HG03280 (cell line): ENCODE measurements at regions not wholly inside any gene's neighbourhood (a gene's known extent, or its start where the extent isn't known, plus 50 kb on each side); places are given as distances from the start of the nearest gene placed in this dataset.

ENCODE experiments used
- ATAC-seq: cut with Tn5 transposase; IDR thresholded peaks from one replicate; pipeline ENCODE4 v1.9.1; 2021; ENCODE audit warnings: mild to moderate bottlenecking, moderate library complexity; ENCODE audit not compliant: unreplicated experiment

DNA sequence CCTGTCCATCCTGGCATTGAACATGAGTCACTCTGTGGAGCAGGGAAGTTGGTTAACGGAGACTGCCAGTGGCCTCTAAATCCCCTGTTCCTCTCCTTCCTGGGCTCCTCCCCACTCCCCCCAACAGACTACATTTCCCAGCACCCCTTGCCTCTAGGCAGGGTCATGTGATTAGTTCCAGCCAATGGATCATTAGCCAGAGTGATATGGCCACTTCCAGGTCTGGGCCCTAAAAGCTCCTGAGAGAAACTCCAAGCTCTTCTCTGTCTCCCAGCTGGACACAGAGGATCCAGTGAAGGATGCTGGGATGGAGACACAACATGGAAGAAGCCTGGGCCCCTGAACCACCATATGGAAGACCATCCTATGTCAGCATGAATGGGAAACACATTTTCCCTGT, 54.4 kb upstream of the RFLNA start:
- ATAC-seq: no peak

GRCh38 chr12:124241776-124242528, 52.9 kb upstream of the RFLNA start:
- ATAC-seq: no peak

GRCh38 chr12:124242529-124243065, 52.3 kb upstream of the RFLNA start:
- no peak for ATAC-seq

GRCh38 chr12:124243936-124244335, 51.0 kb upstream of the RFLNA start:
- no peak for ATAC-seq
